WERI-Rb-1 (cell line): ENCODE measurements at regions not wholly inside any gene's neighbourhood (a gene's known extent, or its start where the extent isn't known, plus 50 kb on each side); places are given as distances from the start of the nearest gene placed in this dataset.

Experiments
- DNase-seq: peaks from one replicate; pipeline ENCODE4 v3.0.0-alpha.2; 2020
- H3K27ac ChIP-seq: fragments of 250-450 bp; sonication (Bioruptor Pico); 2 replicates; pipeline ENCODE4 v1.5.1; 2020; ENCODE audit warnings: mild to moderate bottlenecking, moderate library complexity
- H3K27me3 ChIP-seq: fragments of 250-450 bp; sonication (Bioruptor Pico); 2 replicates; pipeline ENCODE4 v1.5.1; 2021; ENCODE audit warnings: mild to moderate bottlenecking, low read depth, moderate library complexity; ENCODE audit not compliant: insufficient read depth, severe bottlenecking
- H3K36me3 ChIP-seq: fragments of 250-450 bp; sonication (Bioruptor Pico); 2 replicates; pipeline ENCODE4 v1.5.1; 2020; ENCODE audit warnings: mild to moderate bottlenecking, moderate library complexity
- H3K4me3 ChIP-seq: 2 replicates; pipeline ENCODE4 v1.5.1; 2011; ENCODE audit warnings: low read depth, mild to moderate bottlenecking, control low read depth, low read length
- H3K9me3 ChIP-seq: fragments of 250-450 bp; sonication (Bioruptor Pico); 2 replicates; pipeline ENCODE4 v1.5.1; 2021; ENCODE audit warnings: mild to moderate bottlenecking, moderate library complexity; ENCODE audit not compliant: severe bottlenecking
- TF ChIP-seq, protein P1 (sequence below): IDR thresholded peaks from 2 replicates; pipeline ENCODE4 v1.5.1; 2011; ENCODE audit warnings: low read depth, mild to moderate bottlenecking, control low read depth, inconsistent platforms, low read length

DNA sequence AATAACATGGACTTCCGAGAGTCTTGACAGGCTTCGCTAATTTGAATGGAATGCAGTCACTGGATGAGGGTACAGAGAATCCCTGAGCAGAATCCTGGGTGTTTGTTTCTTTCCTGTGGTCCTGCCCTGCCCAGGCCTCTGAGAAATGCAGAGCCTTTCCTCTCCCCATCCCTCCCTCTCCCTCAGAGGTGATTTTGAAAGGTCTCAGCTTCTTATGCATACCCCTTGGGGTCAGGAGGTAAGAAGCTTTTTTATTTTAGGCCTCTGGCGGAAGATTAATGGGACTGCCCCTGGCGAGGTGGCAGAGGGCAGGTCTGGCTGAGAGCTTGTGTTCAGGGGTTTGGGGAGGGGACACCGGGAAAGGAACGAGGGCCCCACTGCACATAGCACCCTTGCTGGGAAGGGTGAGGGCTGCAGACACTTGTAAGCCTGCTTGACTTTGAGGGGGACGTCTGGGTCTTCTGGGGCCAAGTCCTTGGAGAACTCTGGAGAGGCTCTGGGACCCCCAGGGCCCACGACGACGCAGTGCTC lies 116.5 kb upstream of the SLC45A1 start:
- Histone ChIP-seq H3K36me3 (no peaks in the 10 kb centered on the region), H3K9me3 (no peaks in the 10 kb centered on the region), H3K27ac (no peak overlapping the region), H3K4me3 (no peak overlapping the region), H3K27me3 (no peaks in the 10 kb centered on the region)
- no peak for DNase-seq
- TF ChIP-seq, protein P1, sequence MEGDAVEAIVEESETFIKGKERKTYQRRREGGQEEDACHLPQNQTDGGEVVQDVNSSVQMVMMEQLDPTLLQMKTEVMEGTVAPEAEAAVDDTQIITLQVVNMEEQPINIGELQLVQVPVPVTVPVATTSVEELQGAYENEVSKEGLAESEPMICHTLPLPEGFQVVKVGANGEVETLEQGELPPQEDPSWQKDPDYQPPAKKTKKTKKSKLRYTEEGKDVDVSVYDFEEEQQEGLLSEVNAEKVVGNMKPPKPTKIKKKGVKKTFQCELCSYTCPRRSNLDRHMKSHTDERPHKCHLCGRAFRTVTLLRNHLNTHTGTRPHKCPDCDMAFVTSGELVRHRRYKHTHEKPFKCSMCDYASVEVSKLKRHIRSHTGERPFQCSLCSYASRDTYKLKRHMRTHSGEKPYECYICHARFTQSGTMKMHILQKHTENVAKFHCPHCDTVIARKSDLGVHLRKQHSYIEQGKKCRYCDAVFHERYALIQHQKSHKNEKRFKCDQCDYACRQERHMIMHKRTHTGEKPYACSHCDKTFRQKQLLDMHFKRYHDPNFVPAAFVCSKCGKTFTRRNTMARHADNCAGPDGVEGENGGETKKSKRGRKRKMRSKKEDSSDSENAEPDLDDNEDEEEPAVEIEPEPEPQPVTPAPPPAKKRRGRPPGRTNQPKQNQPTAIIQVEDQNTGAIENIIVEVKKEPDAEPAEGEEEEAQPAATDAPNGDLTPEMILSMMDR = no peak

DNA sequence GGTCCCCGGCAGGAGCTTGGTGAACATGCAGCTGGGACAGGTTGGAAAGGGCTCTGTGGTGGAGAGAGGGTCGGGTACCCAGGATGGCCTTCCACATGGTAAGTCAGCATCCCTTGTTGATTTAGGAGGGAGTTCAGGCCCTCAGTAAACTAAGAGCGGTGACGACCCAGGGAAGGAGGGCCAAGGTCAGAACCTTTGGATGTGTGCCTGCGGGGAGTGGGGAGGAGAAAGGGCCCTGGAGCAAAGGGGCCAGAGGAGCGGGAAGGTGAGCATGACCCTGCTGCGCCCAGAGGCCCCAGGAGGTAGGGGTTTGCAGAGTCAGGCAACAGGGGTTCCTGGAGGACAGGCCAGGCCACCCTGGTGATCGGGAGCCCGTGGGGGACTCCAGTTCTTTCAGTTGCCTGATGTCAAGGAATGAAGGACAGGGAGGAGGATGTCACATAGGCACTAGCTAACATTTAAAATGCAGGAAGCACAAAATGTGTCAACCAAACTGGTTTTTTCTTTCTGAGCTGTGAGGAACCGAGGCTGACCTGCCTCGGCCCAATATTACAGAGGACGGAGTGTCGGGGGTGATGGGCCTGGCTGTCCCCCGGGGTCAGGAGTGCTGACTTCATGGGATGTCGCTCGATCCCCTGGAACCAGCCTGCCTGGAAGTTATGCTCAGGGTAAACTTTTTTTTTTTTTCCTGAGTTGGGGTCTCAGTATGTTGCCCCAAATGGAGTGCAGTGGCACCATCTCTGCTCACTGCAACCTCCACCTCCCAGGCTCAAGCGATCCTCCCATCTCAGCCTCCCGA lies 117.4 kb upstream of the SLC45A1 start:
- Histone ChIP-seq H3K27me3 (no peaks in the 10 kb centered on the region), H3K9me3 (no peaks in the 10 kb centered on the region), H3K4me3 (no peak overlapping the region), H3K36me3 (no peaks in the 10 kb centered on the region), H3K27ac (no peak overlapping the region)
- no peak for DNase-seq
- TF ChIP-seq, protein P1 = no peak

DNA sequence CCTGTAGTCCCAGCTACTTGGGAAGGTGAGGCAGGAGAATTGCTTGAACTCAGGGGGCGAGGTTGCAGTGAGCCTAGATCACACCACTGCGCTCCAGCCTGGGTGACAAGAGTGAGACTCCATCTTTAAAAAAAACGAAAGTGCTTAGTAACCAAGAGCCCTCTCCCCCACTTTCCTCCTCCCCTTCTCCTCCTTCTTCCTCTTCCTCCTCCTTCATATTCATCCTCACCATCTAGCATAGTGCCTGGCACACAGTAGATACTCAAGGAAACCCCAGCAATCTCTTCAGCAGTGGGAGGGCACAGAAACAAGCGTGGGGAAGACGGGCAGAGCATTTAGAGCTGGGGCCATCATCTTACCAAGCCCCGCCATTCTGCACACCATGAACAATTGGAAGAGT lies 119.4 kb upstream of the SLC45A1 start:
- DNase-seq = no peak

DNA sequence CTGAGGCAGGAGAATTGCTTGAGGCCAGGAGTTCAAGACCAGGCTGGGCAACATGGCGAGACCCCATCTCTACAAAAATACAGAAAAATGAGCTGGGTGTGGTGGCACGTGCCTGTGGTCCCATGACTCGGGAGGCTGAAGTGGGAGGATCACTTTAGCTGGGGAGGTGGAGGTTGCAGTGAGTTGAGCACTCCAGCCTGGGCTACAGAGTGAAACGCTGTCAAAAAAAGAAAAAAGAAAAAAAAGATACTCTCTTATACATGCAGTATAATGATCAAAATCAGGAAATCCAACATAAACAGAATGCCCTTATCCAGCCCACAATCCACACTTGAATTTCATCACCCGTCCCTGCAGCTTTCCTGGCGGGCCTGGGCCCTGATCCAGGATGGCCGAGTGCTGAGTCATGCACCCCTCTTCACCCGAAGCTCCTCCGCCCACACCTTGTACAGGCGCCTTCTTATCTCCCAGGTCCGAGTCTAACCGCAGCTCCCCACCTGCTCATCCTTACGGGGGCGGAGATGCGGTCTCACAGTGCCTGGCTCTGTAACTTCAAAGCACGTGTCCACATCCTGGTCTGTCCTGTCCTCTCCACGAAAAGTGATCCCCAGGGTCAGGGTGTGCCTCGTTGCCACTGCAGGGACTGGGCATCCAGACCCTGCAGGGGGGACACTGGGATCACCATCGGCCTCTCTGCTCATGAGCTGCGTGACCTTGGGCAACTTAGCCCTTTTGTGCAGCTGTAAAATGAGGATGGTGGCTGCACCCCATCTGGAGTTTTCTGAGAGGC lies 120.2 kb upstream of the SLC45A1 start:
- Histone ChIP-seq H3K27me3 (no peaks in the 10 kb centered on the region), H3K9me3 (no peaks in the 10 kb centered on the region), H3K4me3 (no peak overlapping the region), H3K27ac (no peak overlapping the region), H3K36me3 (no peaks in the 10 kb centered on the region)
- TF ChIP-seq, protein P1 = no peak
- no peak for DNase-seq

More for the DNA sequence above, 119.4 kb upstream of the SLC45A1 start:
- H3K36me3 ChIP-seq = no peaks in the 10 kb centered on the region
- H3K27ac ChIP-seq = no peak overlapping the region
- H3K4me3 ChIP-seq = no peak overlapping the region
- TF ChIP-seq, protein P1 = no peak
- H3K27me3 ChIP-seq = no peaks in the 10 kb centered on the region
- H3K9me3 ChIP-seq = no peaks in the 10 kb centered on the region

DNA sequence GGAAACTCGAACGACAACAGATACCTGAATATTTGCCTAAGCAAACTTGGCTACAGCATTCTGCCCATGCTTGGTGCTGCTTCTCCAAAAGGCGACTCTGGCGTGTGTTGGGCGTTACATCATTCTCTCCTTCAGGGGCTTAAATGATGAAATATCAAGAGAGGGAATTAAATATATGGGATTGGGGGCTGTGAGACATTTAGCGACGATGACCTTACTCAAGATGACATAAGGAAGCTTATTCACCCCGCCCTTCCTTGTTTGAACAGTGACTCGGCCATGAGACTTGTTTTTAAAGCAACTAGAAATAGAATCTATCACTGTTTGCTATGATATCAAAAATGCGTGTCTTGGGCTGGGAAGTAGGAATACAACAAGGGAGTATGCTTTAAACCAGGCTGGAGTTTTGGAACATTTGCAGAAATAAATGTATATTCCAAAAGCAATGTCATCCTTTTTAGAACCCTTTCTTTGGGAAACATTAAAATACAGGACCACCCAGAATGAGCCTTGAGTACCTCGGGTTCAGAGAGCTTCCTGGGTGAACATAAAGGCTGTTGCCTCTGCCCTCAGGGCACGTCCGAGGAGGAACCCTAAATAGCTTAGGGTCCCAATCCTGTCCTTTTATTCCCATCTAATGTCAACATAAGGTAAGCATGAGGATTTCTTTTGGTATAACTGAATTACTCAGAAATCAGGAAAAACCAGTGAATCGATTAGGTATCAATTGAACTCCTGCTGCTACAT lies 123.3 kb upstream of the SLC45A1 start:
- no peak overlapping the region for H3K27ac ChIP-seq
- no peaks in the 10 kb centered on the region for H3K27me3 ChIP-seq
- TF ChIP-seq, protein P1 = no peak
- H3K9me3 ChIP-seq = no peaks in the 10 kb centered on the region
- no peak overlapping the region for H3K4me3 ChIP-seq
- DNase-seq = no peak
- no peaks in the 10 kb centered on the region for H3K36me3 ChIP-seq
